ENCODE measurements at regions not wholly inside any gene's neighbourhood (a gene's known extent, or its start where the extent isn't known, plus 50 kb on each side); places are given as distances from the start of the nearest gene placed in this dataset.

DNA sequence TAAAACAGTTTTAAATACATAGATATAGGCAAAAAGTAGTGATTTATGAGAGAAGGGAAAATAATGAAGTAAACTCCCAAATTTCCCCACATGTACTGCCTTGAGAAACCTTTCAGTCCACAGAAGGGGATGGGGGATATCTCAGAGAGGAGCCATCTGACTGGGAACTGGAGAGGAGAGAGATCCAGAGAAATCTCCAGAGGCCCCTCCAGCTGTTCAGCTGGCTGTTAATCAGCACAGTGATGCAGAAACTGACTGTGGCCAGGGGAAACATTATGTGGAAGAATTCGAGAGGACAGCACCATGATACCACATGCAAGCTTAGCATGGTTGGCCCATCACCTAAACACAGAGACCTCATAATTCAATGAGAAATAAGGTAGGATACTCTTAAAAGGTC is 1165.9 kb upstream of the TMEM132C start:
- Mint-ChIP-seq H3K4me1 (no peaks in the 10 kb centered on the region), H3K9me3 (ENCODE audit: insufficient read depth) (peaks cover 2% of the 10 kb centered on the region), H3K27me3 (no peaks in the 10 kb centered on the region), H3K27ac (no peak overlapping the region), H3K4me3 (no peak overlapping the region)
- no peak overlapping the region for H3K9ac ChIP-seq (ENCODE audit: low read length)
- no peaks in the 10 kb centered on the region for H3K27me3 ChIP-seq (replicated peaks in 1 of 4; ENCODE audit: control extremely low read depth in 1 of 4, control insufficient read depth in 3 of 4, insufficient read depth in 4 of 4, low read length in 3 of 4)
- no peak overlapping the region for H3K27ac ChIP-seq (ENCODE audit: low read length in 2 of 2)
- no peaks in the 10 kb centered on the region for H3K36me3 ChIP-seq (replicated peaks in 1 of 2; ENCODE audit: control extremely low read depth in 1 of 2, control insufficient read depth in 1 of 2, extremely low read depth in 1 of 2, insufficient read depth in 2 of 2, low read length in 1 of 2)
- H3K4me2 ChIP-seq (replicated peaks; ENCODE audit: low read depth, low read length, poor library complexity, severe bottlenecking) = no peak overlapping the region
- no peak overlapping the region for H2AFZ ChIP-seq (ENCODE audit: insufficient read depth, low read depth, low read length, poor library complexity, severe bottlenecking)
- no peak for DNase-seq
- ATAC-seq (ENCODE audit: low read depth) = no peak
- H3K79me2 ChIP-seq (ENCODE audit: control insufficient read depth, insufficient read depth, low read length) = no peaks in the 10 kb centered on the region
- intact Hi-C loops (cut with micrococcal nuclease) = no loop called here
- no CpG with 5 or more reads among the region's 1 CpG for WGBS (ENCODE audit: insufficient coverage)
- no peaks in the 10 kb centered on the region for H4K20me1 ChIP-seq (ENCODE audit: control insufficient read depth, insufficient read depth, low read length, poor library complexity, severe bottlenecking)
- H3K4me1 ChIP-seq (ENCODE audit: control insufficient read depth in 2 of 2, insufficient read depth in 2 of 2, low read length in 2 of 2) = no peaks in the 10 kb centered on the region
- ChIA-PET CTCF (no interaction called here), POLR2A (no interaction called here)
- TF ChIP-seq EZH2 (IDR thresholded peaks at IDR 0.05; ENCODE audit: borderline replicate concordance, insufficient read depth, low read depth, low read length, poor library complexity, severe bottlenecking) = no peak
- TF ChIP-seq, protein P1, sequence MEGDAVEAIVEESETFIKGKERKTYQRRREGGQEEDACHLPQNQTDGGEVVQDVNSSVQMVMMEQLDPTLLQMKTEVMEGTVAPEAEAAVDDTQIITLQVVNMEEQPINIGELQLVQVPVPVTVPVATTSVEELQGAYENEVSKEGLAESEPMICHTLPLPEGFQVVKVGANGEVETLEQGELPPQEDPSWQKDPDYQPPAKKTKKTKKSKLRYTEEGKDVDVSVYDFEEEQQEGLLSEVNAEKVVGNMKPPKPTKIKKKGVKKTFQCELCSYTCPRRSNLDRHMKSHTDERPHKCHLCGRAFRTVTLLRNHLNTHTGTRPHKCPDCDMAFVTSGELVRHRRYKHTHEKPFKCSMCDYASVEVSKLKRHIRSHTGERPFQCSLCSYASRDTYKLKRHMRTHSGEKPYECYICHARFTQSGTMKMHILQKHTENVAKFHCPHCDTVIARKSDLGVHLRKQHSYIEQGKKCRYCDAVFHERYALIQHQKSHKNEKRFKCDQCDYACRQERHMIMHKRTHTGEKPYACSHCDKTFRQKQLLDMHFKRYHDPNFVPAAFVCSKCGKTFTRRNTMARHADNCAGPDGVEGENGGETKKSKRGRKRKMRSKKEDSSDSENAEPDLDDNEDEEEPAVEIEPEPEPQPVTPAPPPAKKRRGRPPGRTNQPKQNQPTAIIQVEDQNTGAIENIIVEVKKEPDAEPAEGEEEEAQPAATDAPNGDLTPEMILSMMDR (IDR thresholded peaks at IDR 0.05) = no peak
- peaks cover 0 to 3% (median 0%) of the 10 kb centered on the region in 3 donors for H3K9me3 ChIP-seq (ENCODE audit: control extremely low read depth in 1 of 3, control insufficient read depth in 2 of 3, insufficient read depth in 1 of 3, low read length in 2 of 3)
- no peak overlapping the region for H3K4me3 ChIP-seq (ENCODE audit: control extremely low read depth in 1 of 5, extremely low read depth in 1 of 5, insufficient read depth in 1 of 5, low read depth in 2 of 5, low read length in 4 of 5)

DNA sequence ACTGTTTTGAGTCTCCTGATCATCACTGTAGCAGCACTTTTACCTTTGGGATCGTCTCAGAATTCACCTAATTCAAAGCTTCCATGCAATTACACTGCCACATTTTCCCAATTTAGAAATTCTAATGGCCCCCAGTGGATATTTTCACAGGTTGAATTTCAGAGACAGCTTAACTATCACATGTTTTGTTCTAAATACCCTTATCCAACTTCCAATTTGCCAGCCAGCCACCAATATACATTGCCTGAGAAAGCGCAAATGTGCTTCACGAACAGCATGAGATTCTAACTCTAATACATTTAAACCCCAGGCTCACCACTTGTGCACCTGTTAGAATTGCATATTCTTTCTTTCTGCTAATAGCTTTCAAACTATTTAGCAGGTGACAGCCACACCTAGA is 1160.9 kb upstream of the TMEM132C start:
- no peak for DNase-seq
- H3K4me2 ChIP-seq (replicated peaks; ENCODE audit: low read depth, low read length, poor library complexity, severe bottlenecking) = no peak overlapping the region
- H3K4me1 ChIP-seq (ENCODE audit: control insufficient read depth in 2 of 2, insufficient read depth in 2 of 2, low read length in 2 of 2) = no peaks in the 10 kb centered on the region
- H3K4me1 Mint-ChIP-seq = no peaks in the 10 kb centered on the region
- peaks cover 2% of the 10 kb centered on the region for H3K9me3 Mint-ChIP-seq (ENCODE audit: insufficient read depth)
- intact Hi-C loops (cut with micrococcal nuclease) = no loop called here
- no peak for ATAC-seq (ENCODE audit: low read depth)
- no peaks in the 10 kb centered on the region for H3K27me3 ChIP-seq (replicated peaks in 1 of 4; ENCODE audit: control extremely low read depth in 1 of 4, control insufficient read depth in 3 of 4, insufficient read depth in 4 of 4, low read length in 3 of 4)
- H3K79me2 ChIP-seq (ENCODE audit: control insufficient read depth, insufficient read depth, low read length) = no peaks in the 10 kb centered on the region
- H3K27me3 Mint-ChIP-seq = no peaks in the 10 kb centered on the region
- no peak overlapping the region for H2AFZ ChIP-seq (ENCODE audit: insufficient read depth, low read depth, low read length, poor library complexity, severe bottlenecking)
- CTCF ChIA-PET = no interaction called here
- no peak overlapping the region for H3K27ac Mint-ChIP-seq
- WGBS (ENCODE audit: insufficient coverage) = 93% methylated on average over 3 of the region's 3 CpGs
- POLR2A ChIA-PET = no interaction called here
- peaks cover 0 to 3% (median 0%) of the 10 kb centered on the region in 3 donors for H3K9me3 ChIP-seq (ENCODE audit: control extremely low read depth in 1 of 3, control insufficient read depth in 2 of 3, insufficient read depth in 1 of 3, low read length in 2 of 3)
- H3K36me3 ChIP-seq (replicated peaks in 1 of 2; ENCODE audit: control extremely low read depth in 1 of 2, control insufficient read depth in 1 of 2, extremely low read depth in 1 of 2, insufficient read depth in 2 of 2, low read length in 1 of 2) = no peaks in the 10 kb centered on the region
- no peak overlapping the region for H3K4me3 ChIP-seq (ENCODE audit: control extremely low read depth in 1 of 5, extremely low read depth in 1 of 5, insufficient read depth in 1 of 5, low read depth in 2 of 5, low read length in 4 of 5)
- no peak overlapping the region for H3K4me3 Mint-ChIP-seq
- TF ChIP-seq, protein P1 (IDR thresholded peaks at IDR 0.05) = no peak
- no peak for TF ChIP-seq EZH2 (IDR thresholded peaks at IDR 0.05; ENCODE audit: borderline replicate concordance, insufficient read depth, low read depth, low read length, poor library complexity, severe bottlenecking)
- no peak overlapping the region for H3K9ac ChIP-seq (ENCODE audit: low read length)
- no peaks in the 10 kb centered on the region for H4K20me1 ChIP-seq (ENCODE audit: control insufficient read depth, insufficient read depth, low read length, poor library complexity, severe bottlenecking)
- no peak overlapping the region for H3K27ac ChIP-seq (ENCODE audit: low read length in 2 of 2)

Measured in B cell (primary cell).